GM23248 (cell line): ENCODE measurements at regions not wholly inside any gene's neighbourhood (a gene's known extent, or its start where the extent isn't known, plus 50 kb on each side); places are given as distances from the start of the nearest gene placed in this dataset.

Source experiments
- DNase-seq: peaks from one replicate; pipeline ENCODE4 v3.0.0-alpha.2; 2015
- H2AFZ ChIP-seq: fragments of 200-600 bp; sonication (generic); 2 replicates; pipeline ENCODE4 v1.6.1; 2016; ENCODE audit warnings: antibody characterized with exemption
- H3F3A ChIP-seq: fragments of 200-600 bp; sonication (generic); 2 replicates; pipeline ENCODE4 v1.6.1; 2016; ENCODE audit warnings: mild to moderate bottlenecking, antibody characterized with exemption, mixed run types; ENCODE audit not compliant: insufficient read depth
- H3K27ac ChIP-seq: fragments of 200-600 bp; sonication (generic); 2 replicates; pipeline ENCODE4 v1.5.1; 2016; ENCODE audit warnings: mild to moderate bottlenecking
- H3K27me3 ChIP-seq: fragments of 200-600 bp; sonication (generic); replicated peaks from 2 replicates; pipeline ENCODE4 v1.6.1; 2016; ENCODE audit warnings: mild to moderate bottlenecking; ENCODE audit not compliant: insufficient read depth
- H3K36me3 ChIP-seq: fragments of 200-600 bp; sonication (generic); 2 replicates; pipeline ENCODE4 v1.6.1; 2016; ENCODE audit warnings: low read depth, mild to moderate bottlenecking
- H3K4me1 ChIP-seq: fragments of 200-600 bp; sonication (generic); 2 replicates; pipeline ENCODE4 v1.6.1; 2016; ENCODE audit warnings: mild to moderate bottlenecking; ENCODE audit not compliant: insufficient read depth
- H3K4me2 ChIP-seq: fragments of 200-600 bp; sonication (generic); one replicate; pipeline ENCODE4 v1.6.1; 2016; ENCODE audit warnings: mild to moderate bottlenecking; ENCODE audit not compliant: unreplicated experiment
- H3K4me3 ChIP-seq: fragments of 200-600 bp; sonication (generic); 2 replicates; pipeline ENCODE4 v1.5.1; 2016; ENCODE audit warnings: mild to moderate bottlenecking
- H3K79me2 ChIP-seq: fragments of 200-600 bp; sonication (generic); 2 replicates; pipeline ENCODE4 v1.6.1; 2016; ENCODE audit warnings: mild to moderate bottlenecking; ENCODE audit not compliant: insufficient read depth
- H3K9ac ChIP-seq: fragments of 200-600 bp; sonication (generic); 2 replicates; pipeline ENCODE4 v1.6.1; 2016; ENCODE audit warnings: mild to moderate bottlenecking
- H3K9me2 ChIP-seq: fragments of 200-600 bp; sonication (generic); 2 replicates; pipeline ENCODE4 v1.6.1; 2016; ENCODE audit warnings: mixed run types, mild to moderate bottlenecking, moderate library complexity; ENCODE audit not compliant: insufficient read depth
- H3K9me3 ChIP-seq: fragments of 200-600 bp; sonication (generic); one replicate; pipeline ENCODE4 v1.6.1; 2017; ENCODE audit warnings: low read depth
- H4K20me1 ChIP-seq: fragments of 200-600 bp; sonication (generic); 2 replicates; pipeline ENCODE4 v1.6.0; 2016; ENCODE audit not compliant: insufficient read depth
- EZH2 ChIP-seq: fragments of 200-600 bp; sonication (generic); IDR thresholded peaks from 2 replicates; pipeline ENCODE4 v1.6.1; 2018; ENCODE audit warnings: antibody characterized with exemption, mild to moderate bottlenecking; ENCODE audit not compliant: insufficient read depth, poor library complexity, severe bottlenecking
- EZH2phosphoT487 ChIP-seq: fragments of 200-600 bp; sonication (generic); IDR thresholded peaks from 2 replicates; pipeline ENCODE4 v1.6.1; 2018; ENCODE audit warnings: antibody characterized with exemption, moderate library complexity, mild to moderate bottlenecking, low read depth; ENCODE audit not compliant: insufficient read depth
- WGBS, 2 experiments: methylation state at CpG; one replicate each; pipeline ENCODE4 v1.1.6; 2015 to 2017; ENCODE audit warnings: low lambda C conversion rate in 2 of 2, low coverage in 1 of 2; ENCODE audit errors: missing lambda C conversion rate in 2 of 2; 5-methylcytosine and 5-hydroxymethylcytosine counted together
- in situ Hi-C: fragments of 300-500 bp; cut with MboI; formaldehyde crosslinking; loops from 2 replicates; pipeline ENCODE4 v1.15.0; 2020

DNA sequence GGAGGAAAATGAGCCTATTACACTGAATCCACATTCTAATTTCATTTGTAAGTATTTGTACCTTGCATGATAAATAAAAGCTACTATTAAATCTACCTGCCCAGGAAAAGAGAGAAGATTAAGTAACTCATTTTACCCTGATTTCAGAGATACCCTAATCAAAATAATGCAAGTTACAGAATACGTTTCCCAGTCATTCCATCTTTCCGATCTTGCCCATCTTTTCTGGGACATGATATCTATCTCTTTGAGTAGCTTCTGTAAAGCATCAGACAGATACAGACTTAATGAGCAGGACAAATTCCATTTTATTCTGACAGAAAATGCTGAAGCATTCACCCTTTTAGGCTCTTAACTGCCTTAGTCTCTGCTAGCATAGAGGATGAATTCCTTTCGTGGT is 56.6 kb downstream of the SPRY2 start:
- Histone ChIP-seq H4K20me1 (no peaks in the 10 kb centered on the region), H3K9me2 (no peaks in the 10 kb centered on the region), H3K4me3 (no peak overlapping the region), H3F3A (no peaks in the 10 kb centered on the region), H2AFZ (no peak overlapping the region), H3K27me3 (no peaks in the 10 kb centered on the region), H3K9ac (no peak overlapping the region), H3K27ac (no peak overlapping the region), H3K9me3 (no peaks in the 10 kb centered on the region), H3K36me3 (no peaks in the 10 kb centered on the region), H3K79me2 (no peaks in the 10 kb centered on the region), H3K4me1 (no peaks in the 10 kb centered on the region), H3K4me2 (no peak overlapping the region)
- WGBS, 2 experiments: 88 to 89% methylated on average over 3 of the region's 3 CpGs
- in situ Hi-C loops: no loop called here
- TF ChIP-seq EZH2: no peak
- TF ChIP-seq EZH2phosphoT487: no peak
- no peak for DNase-seq

- H3K4me3 ChIP-seq: no peak overlapping the region
- no peak overlapping the region for H2AFZ ChIP-seq
- H3K36me3 ChIP-seq: no peaks in the 10 kb centered on the region
- H3K9me3 ChIP-seq: no peaks in the 10 kb centered on the region
- DNase-seq: no peak
- TF ChIP-seq EZH2 (no peak), EZH2phosphoT487 (no peak)
- 0 out of 2 replicates have a peak, but pooled peaks cover 4% of the 10 kb centered on the region for H3K4me1 ChIP-seq
- in situ Hi-C loops: no loop called here
- no peaks in the 10 kb centered on the region for H4K20me1 ChIP-seq
- no peaks in the 10 kb centered on the region for H3F3A ChIP-seq
- no peak overlapping the region for H3K4me2 ChIP-seq
- no peaks in the 10 kb centered on the region for H3K79me2 ChIP-seq
- H3K27me3 ChIP-seq: no peaks in the 10 kb centered on the region
- H3K9me2 ChIP-seq: no peaks in the 10 kb centered on the region
- H3K9ac ChIP-seq: no peak overlapping the region
- no peak overlapping the region for H3K27ac ChIP-seq
- WGBS, 2 experiments: 91 to 94% methylated on average over 20 to 25 of the region's 25 CpGs
These were observed 62.2 kb downstream of the SPRY2 start for GRCh38 chr13:80278706-80279105.

DNA sequence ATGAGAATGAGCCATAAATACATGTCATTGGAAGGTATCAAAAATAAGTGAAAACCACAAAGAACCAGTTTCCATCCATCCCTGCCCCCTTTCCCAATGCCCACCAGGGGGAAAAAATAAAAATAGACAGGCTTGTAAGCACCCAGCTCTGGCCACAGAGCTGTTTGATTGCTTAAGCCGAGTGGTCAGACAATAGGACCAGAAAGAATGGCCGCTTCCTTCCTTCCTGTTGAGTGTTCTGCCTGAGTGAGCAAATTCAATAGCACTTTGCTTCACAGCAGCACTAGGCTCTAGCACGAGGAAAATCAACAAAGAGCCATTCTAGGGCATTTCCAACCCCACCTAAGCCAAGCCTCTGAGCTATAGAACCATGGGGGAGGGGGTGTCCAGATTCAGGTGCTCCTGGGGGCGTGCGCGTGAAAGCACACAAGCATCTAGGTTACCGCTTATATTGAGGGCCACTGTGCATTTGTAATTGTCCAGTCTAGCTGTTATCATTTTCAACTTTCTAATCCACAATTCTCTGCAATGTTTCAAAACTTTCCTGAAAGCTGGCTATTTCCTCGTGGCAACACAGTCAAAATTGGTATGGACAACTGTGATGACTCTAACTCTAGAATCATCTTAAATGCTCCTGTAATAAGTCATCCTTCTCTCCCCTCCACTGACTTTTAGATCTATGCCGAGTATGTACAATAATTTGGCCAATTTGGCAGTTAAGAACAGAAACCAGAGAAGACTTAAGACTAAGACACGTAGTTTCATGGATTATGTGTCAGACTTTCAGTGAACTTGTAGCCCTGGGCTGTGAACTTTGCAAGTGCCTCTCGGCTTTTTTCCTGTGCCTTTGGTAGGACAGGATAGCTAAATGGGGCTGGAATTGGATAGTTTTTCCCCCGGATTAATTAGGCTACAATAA is 64.3 kb downstream of the SPRY2 start:
- no peak overlapping the region for H3K27ac ChIP-seq
- 0 out of 2 replicates have a peak, but pooled peaks cover 4% of the 10 kb centered on the region for H3K4me1 ChIP-seq
- no peak overlapping the region for H3K4me3 ChIP-seq
- H3K79me2 ChIP-seq: no peaks in the 10 kb centered on the region
- WGBS, 2 experiments: 80% methylated on average over 12 of the region's 12 CpGs
- no peaks in the 10 kb centered on the region for H4K20me1 ChIP-seq
- no peaks in the 10 kb centered on the region for H3K36me3 ChIP-seq
- no peak overlapping the region for H3K4me2 ChIP-seq
- H3F3A ChIP-seq: no peaks in the 10 kb centered on the region
- no peaks in the 10 kb centered on the region for H3K9me2 ChIP-seq
- H3K9ac ChIP-seq: no peak overlapping the region
- in situ Hi-C loops: no loop called here
- no peak overlapping the region for H2AFZ ChIP-seq
- no peaks in the 10 kb centered on the region for H3K27me3 ChIP-seq
- peak; percentile 27 for DNase-seq
- no peaks in the 10 kb centered on the region for H3K9me3 ChIP-seq
- TF ChIP-seq EZH2: no peak
- no peak for TF ChIP-seq EZH2phosphoT487

DNA sequence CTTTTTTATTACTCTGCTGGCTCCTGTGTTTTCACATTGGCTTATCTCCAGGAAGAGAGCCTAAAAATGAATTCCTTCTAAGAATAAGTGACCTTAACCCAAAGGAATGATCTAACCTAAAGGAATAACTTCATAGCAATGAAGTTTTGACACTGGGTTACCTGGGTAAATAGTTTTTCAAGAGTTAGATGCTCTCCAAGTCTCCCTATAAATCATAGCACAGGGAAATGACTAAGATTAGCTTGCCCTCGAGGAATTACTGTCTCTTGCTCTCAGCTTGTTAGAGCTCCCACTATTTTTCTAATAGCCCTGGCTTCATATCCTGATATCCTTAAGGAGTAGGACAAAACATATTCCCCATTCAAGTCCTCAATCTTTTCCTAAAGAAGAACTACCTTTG is 66.3 kb downstream of the SPRY2 start:
- H4K20me1 ChIP-seq: no peaks in the 10 kb centered on the region
- no peak overlapping the region for H3K4me2 ChIP-seq
- DNase-seq: no peak
- 72 to 83% methylated on average over 1 of the region's 1 CpG for WGBS, 2 experiments
- no peaks in the 10 kb centered on the region for H3K9me2 ChIP-seq
- no peak for TF ChIP-seq EZH2phosphoT487
- no peak for TF ChIP-seq EZH2
- H3F3A ChIP-seq: no peaks in the 10 kb centered on the region
- H2AFZ ChIP-seq: no peak overlapping the region
- H3K4me3 ChIP-seq: no peak overlapping the region
- no peaks in the 10 kb centered on the region for H3K27me3 ChIP-seq
- in situ Hi-C loops: no loop called here
- no peaks in the 10 kb centered on the region for H3K79me2 ChIP-seq
- no peaks in the 10 kb centered on the region for H3K9me3 ChIP-seq
- 0 out of 2 replicates have a peak, but pooled peaks cover 4% of the 10 kb centered on the region for H3K4me1 ChIP-seq
- H3K27ac ChIP-seq: no peak overlapping the region
- H3K9ac ChIP-seq: no peak overlapping the region
- H3K36me3 ChIP-seq: no peaks in the 10 kb centered on the region
